Ishikawa (cell line): ENCODE measurements at regions not wholly inside any gene's neighbourhood (a gene's known extent, or its start where the extent isn't known, plus 50 kb on each side); places are given as distances from the start of the nearest gene placed in this dataset.

ENCODE experiments used
- CEBPB ChIP-seq: IDR thresholded peaks from 2 replicates; pipeline ENCODE4 v1.6.1; 2012
- CREB1 ChIP-seq: IDR thresholded peaks from 2 replicates; pipeline ENCODE4 v1.6.1; 2012; ENCODE audit warnings: low read depth
- EGR1 ChIP-seq: IDR thresholded peaks from 2 replicates; pipeline ENCODE4 v1.6.1; 2012
- EP300 ChIP-seq: IDR thresholded peaks from 2 replicates; pipeline ENCODE4 v1.6.1; 2012; ENCODE audit warnings: borderline replicate concordance
- FOXM1 ChIP-seq: IDR thresholded peaks from 2 replicates; pipeline ENCODE4 v1.6.1; 2012; ENCODE audit warnings: low read depth, borderline replicate concordance
- NFIC ChIP-seq: IDR thresholded peaks from 2 replicates; pipeline ENCODE4 v1.6.1; 2012
- RAD21 ChIP-seq: IDR thresholded peaks from 2 replicates; pipeline ENCODE4 v1.6.1; 2012; ENCODE audit warnings: low read depth
- TAF1 ChIP-seq: IDR thresholded peaks from 2 replicates; pipeline ENCODE4 v1.6.1; 2012; ENCODE audit warnings: low read depth, mild to moderate bottlenecking
- TCF12 ChIP-seq: IDR thresholded peaks from 2 replicates; pipeline ENCODE4 v1.6.1; 2012; ENCODE audit warnings: low read depth
- TEAD4 ChIP-seq: IDR thresholded peaks from 2 replicates; pipeline ENCODE4 v1.6.1; 2012
- USF1 ChIP-seq: IDR thresholded peaks from 2 replicates; pipeline ENCODE4 v1.6.1; 2012
- YY1 ChIP-seq: IDR thresholded peaks from 2 replicates; pipeline ENCODE4 v1.6.1; 2012; ENCODE audit warnings: low read depth
- ZBTB7A ChIP-seq: IDR thresholded peaks from 2 replicates; pipeline ENCODE4 v1.6.1; 2012; ENCODE audit warnings: low read depth
- TF ChIP-seq, protein P1 (sequence below): IDR thresholded peaks from 2 replicates; pipeline ENCODE4 v1.6.1; 2012; ENCODE audit warnings: low read depth, mild to moderate bottlenecking
- TF ChIP-seq, protein P2 (sequence below): IDR thresholded peaks from 2 replicates; pipeline ENCODE4 v1.6.1; 2012

- TF ChIP-seq, protein P1, sequence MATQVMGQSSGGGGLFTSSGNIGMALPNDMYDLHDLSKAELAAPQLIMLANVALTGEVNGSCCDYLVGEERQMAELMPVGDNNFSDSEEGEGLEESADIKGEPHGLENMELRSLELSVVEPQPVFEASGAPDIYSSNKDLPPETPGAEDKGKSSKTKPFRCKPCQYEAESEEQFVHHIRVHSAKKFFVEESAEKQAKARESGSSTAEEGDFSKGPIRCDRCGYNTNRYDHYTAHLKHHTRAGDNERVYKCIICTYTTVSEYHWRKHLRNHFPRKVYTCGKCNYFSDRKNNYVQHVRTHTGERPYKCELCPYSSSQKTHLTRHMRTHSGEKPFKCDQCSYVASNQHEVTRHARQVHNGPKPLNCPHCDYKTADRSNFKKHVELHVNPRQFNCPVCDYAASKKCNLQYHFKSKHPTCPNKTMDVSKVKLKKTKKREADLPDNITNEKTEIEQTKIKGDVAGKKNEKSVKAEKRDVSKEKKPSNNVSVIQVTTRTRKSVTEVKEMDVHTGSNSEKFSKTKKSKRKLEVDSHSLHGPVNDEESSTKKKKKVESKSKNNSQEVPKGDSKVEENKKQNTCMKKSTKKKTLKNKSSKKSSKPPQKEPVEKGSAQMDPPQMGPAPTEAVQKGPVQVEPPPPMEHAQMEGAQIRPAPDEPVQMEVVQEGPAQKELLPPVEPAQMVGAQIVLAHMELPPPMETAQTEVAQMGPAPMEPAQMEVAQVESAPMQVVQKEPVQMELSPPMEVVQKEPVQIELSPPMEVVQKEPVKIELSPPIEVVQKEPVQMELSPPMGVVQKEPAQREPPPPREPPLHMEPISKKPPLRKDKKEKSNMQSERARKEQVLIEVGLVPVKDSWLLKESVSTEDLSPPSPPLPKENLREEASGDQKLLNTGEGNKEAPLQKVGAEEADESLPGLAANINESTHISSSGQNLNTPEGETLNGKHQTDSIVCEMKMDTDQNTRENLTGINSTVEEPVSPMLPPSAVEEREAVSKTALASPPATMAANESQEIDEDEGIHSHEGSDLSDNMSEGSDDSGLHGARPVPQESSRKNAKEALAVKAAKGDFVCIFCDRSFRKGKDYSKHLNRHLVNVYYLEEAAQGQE: no peak
- TF ChIP-seq, protein P2, sequence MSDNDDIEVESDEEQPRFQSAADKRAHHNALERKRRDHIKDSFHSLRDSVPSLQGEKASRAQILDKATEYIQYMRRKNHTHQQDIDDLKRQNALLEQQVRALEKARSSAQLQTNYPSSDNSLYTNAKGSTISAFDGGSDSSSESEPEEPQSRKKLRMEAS: no peak
- TF ChIP-seq EGR1: no peak
- no peak for TF ChIP-seq TCF12
- TF ChIP-seq CEBPB: no peak
- no peak for TF ChIP-seq TAF1
- TF ChIP-seq NFIC: no peak
- TF ChIP-seq TEAD4: no peak
- TF ChIP-seq YY1: no peak
- TF ChIP-seq CREB1: no peak
- TF ChIP-seq USF1: no peak
Observed at GRCh38 chr18:76557026-76557575, 62.1 kb upstream of the ZNF516 start.

DNA sequence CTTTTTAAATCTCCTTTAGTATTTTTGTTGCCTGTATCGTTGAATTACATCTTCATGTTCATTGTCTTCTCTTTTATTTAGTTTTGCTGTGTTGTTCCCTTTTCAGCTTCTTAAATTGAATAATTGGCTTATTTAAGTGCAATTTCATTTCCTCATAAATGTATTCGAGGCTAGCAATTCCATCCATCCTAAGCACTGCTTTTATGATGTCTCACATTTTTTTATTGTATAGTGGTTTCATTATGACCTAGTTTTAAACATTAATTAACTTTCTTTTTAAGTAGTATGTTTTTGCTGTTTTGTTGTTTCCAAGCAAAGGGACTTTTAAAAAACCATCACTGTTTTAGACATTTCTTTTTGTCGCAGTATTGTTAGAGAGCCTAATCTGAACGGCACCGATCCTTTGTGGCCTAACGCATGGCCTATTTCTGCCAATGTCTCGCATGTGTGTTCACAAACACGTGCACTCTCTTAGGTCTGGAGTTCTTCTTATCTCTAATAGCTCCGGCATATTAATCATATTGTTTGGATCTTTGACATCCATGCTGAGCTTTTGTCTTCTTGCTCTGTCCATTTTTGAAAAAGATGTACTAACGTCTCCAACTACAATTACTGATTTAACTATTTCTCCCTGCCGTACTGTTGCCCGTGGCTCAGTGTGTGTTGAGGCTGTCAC, 59.6 kb upstream of the ZNF516 start:
- TF ChIP-seq ZBTB7A (no peak), FOXM1 (no peak), CEBPB (no peak), TAF1 (no peak), EGR1 (no peak), YY1 (no peak), EP300 (no peak), TCF12 (no peak), CREB1 (no peak), TEAD4 (no peak), USF1 (no peak), NFIC (no peak), RAD21 (no peak)
- TF ChIP-seq, protein P2: no peak
- TF ChIP-seq, protein P1: no peak

GRCh38 chr18:76553715-76554546, 58.9 kb upstream of the ZNF516 start:
- TF ChIP-seq CEBPB: 0 out of 2 replicates have a peak, but pooled peaks have one; percentile 10
- no peak for TF ChIP-seq EGR1

DNA sequence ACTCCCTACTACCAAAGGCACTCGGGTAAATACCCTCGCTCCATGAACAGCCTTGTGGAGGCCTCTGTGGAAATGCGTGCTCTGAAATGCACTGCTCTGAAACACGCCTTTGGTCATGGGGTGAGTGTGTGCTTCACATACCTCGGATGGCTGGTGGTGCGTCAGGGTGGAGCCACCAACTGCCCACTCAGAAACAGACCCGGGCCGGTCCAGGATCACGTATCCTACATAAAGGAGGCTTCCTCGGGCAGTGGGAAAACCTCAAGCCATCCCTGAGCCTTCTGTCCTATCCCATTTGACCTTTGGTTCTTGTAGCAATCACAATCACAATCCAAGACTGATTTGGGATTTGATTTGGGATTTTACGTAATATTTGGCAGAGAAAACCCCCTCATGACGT, 53.5 kb upstream of the ZNF516 start:
- TF ChIP-seq, protein P2: no peak
- TF ChIP-seq USF1 (no peak), YY1 (no peak), ZBTB7A (no peak), NFIC (no peak), TCF12 (no peak), EGR1 (no peak), RAD21 (no peak), TAF1 (no peak), FOXM1 (no peak), EP300 (no peak), CREB1 (no peak), TEAD4 (no peak), CEBPB (no peak)
- TF ChIP-seq, protein P1: no peak
